ENCODE measurements at regions not wholly inside any gene's neighbourhood (a gene's known extent, or its start where the extent isn't known, plus 50 kb on each side); places are given as distances from the start of the nearest gene placed in this dataset.

GRCh38 chr14:28152453-28153044, 614.0 kb upstream of the FOXG1 start:
- WGBS, 2 experiments (ENCODE audit: extremely low coverage in 2 of 2, insufficient read length in 1 of 2) = no CpG with 5 or more reads among the region's 4 CpGs
- no peak overlapping the region for H2AK5ac ChIP-seq (ENCODE audit: low read depth, low read length)
- ATAC-seq (ENCODE audit: low read depth) = no peak
- in situ Hi-C loops (cut with MboI; ENCODE audit: low sequenced_read_pairs) = no loop called here
- H3K36me3 ChIP-seq (ENCODE audit: control insufficient read depth, insufficient read depth, low read length) = no peaks in the 10 kb centered on the region
- no peak overlapping the region for H3K23ac ChIP-seq (ENCODE audit: low read depth, low read length)
- no peak for TF ChIP-seq RFX5 (IDR thresholded peaks at IDR 0.05; ENCODE audit: low read depth, low read length)
- TF ChIP-seq MAFK (IDR thresholded peaks at IDR 0.05; ENCODE audit: low read depth, low read length) = no peak
- no peak for TF ChIP-seq CTCF (conservative IDR thresholded peaks at IDR 0.05; ENCODE audit: low read depth, low read length)
- TF ChIP-seq MXI1 (IDR thresholded peaks at IDR 0.05; ENCODE audit: borderline replicate concordance, low read depth, low read length) = no peak
- no peak for TF ChIP-seq RAD21 (IDR thresholded peaks at IDR 0.05; ENCODE audit: low read length)
- TF ChIP-seq RCOR1 (IDR thresholded peaks at IDR 0.05; ENCODE audit: insufficient replicate concordance, low read length) = no peak
- H4K8ac ChIP-seq (ENCODE audit: low read depth in 2 of 2, low read length in 2 of 2) = no peak overlapping the region
- POLR2A ChIA-PET (ENCODE audit: unreplicated experiment) = no interaction called here
- no peak overlapping the region for H3K18ac ChIP-seq (ENCODE audit: low read depth, low read length)
- H3K56ac ChIP-seq (ENCODE audit: extremely low read depth, insufficient read depth, low read length) = no peak overlapping the region
- no TSS peak for BruUV-seq (replicated peaks)
- H4K5ac ChIP-seq (ENCODE audit: low read depth, low read length) = no peak overlapping the region
- no peaks in the 10 kb centered on the region for H3K27me3 ChIP-seq (ENCODE audit: control insufficient read depth, insufficient read depth, low read length)
- H2AK9ac ChIP-seq (replicated peaks; ENCODE audit: low read depth, low read length, poor library complexity) = no peak overlapping the region
- H3K14ac ChIP-seq (replicated peaks; ENCODE audit: low read depth, low read length) = no peak overlapping the region
- H3K27ac ChIP-seq (ENCODE audit: insufficient read depth, low read length) = no peak overlapping the region
- no peak overlapping the region for H3K4me2 ChIP-seq (ENCODE audit: low read depth, low read length)
- H4K20me1 ChIP-seq (ENCODE audit: insufficient read depth, low read length) = no peaks in the 10 kb centered on the region
- H3K4me3 ChIP-seq (ENCODE audit: insufficient read depth, low read depth, low read length) = no peak overlapping the region
- peaks cover 3% of the 10 kb centered on the region; the same call in 1 of the 2 replicates for H3K9me3 ChIP-seq (ENCODE audit: control insufficient read depth, insufficient read depth, low read length)
- no peaks in the 10 kb centered on the region for H3K79me1 ChIP-seq (ENCODE audit: low read depth in 1 of 2, low read length in 2 of 2)
- no peak overlapping the region for H2BK20ac ChIP-seq (ENCODE audit: low read depth, low read length)
- no peaks in the 10 kb centered on the region for H3K4me1 ChIP-seq (ENCODE audit: control insufficient read depth, insufficient read depth, low read length)
- no peaks in the 10 kb centered on the region for H3K9me1 ChIP-seq (ENCODE audit: insufficient read depth, low read length)
- CTCF ChIA-PET = no interaction called here
- H2BK120ac ChIP-seq (ENCODE audit: low read depth, low read length) = no peak overlapping the region
- no peak overlapping the region for H2BK15ac ChIP-seq (ENCODE audit: low read depth, low read length)
- no peak overlapping the region for H3K9ac ChIP-seq (ENCODE audit: low read depth, low read length)
- no peak for DNase-seq
- dilution Hi-C loops (cut with HindIII; ENCODE audit: low sequenced_read_pairs, unreplicated experiment) = no loop called here
- no peak overlapping the region for H4K91ac ChIP-seq (ENCODE audit: insufficient read depth, low read depth, low read length)
- intact Hi-C loops (cut with micrococcal nuclease) = no loop called here
- no peak overlapping the region for H2BK5ac ChIP-seq (ENCODE audit: low read depth, low read length, poor library complexity, severe bottlenecking)
- no peak overlapping the region for H3K4ac ChIP-seq (ENCODE audit: low read depth, low read length)
- H2AFZ ChIP-seq (replicated peaks; ENCODE audit: low read length, poor library complexity) = no peak overlapping the region

Data from IMR-90 (cell line).